ENCODE measurements at regions not wholly inside any gene's neighbourhood (a gene's known extent, or its start where the extent isn't known, plus 50 kb on each side); places are given as distances from the start of the nearest gene placed in this dataset.

GRCh38 chr19:29364224-29364726 lies 151.3 kb upstream of the UQCRFS1 start:
- H3K9me3 ChIP-seq = peaks cover 9% of the 10 kb centered on the region
- H3K27me3 ChIP-seq = peaks cover 8% of the 10 kb centered on the region
- 56% methylated on average over 10 of the region's 10 CpGs for WGBS
- H3K4me1 ChIP-seq = no peaks in the 10 kb centered on the region
- no peak for TF ChIP-seq POLR2A (IDR thresholded peaks at IDR 0.05)
- TF ChIP-seq EP300 (IDR thresholded peaks at IDR 0.05) = no peak
- TF ChIP-seq POLR2AphosphoS5 (IDR thresholded peaks at IDR 0.05) = no peak
- TF ChIP-seq CTCF (IDR thresholded peaks at IDR 0.05) = no peak
- no peaks in the 10 kb centered on the region for H3K36me3 ChIP-seq
- H3K4me3 ChIP-seq = no peak overlapping the region
- no peak for DNase-seq (ENCODE audit: low spot score in 2 of 2)
- H3K27ac ChIP-seq = no peak overlapping the region

- WGBS = 87% methylated on average over 1 of the region's 1 CpG
- H3K4me3 ChIP-seq = no peak overlapping the region
- H3K9me3 ChIP-seq = peaks cover 9% of the 10 kb centered on the region
- H3K36me3 ChIP-seq = no peaks in the 10 kb centered on the region
- TF ChIP-seq CTCF (IDR thresholded peaks at IDR 0.05) (no peak), POLR2AphosphoS5 (IDR thresholded peaks at IDR 0.05) (no peak), EP300 (IDR thresholded peaks at IDR 0.05) (no peak), POLR2A (IDR thresholded peaks at IDR 0.05) (no peak)
- H3K27me3 ChIP-seq = peaks cover 8% of the 10 kb centered on the region
- DNase-seq (ENCODE audit: low spot score in 2 of 2) = no peak
- H3K4me1 ChIP-seq = no peaks in the 10 kb centered on the region
- no peak overlapping the region for H3K27ac ChIP-seq
Measured at GRCh38 chr19:29364999-29365398, 152.0 kb upstream of the UQCRFS1 start.

GRCh38 chr19:29365836-29366417 lies 153.0 kb upstream of the UQCRFS1 start:
- H3K9me3 ChIP-seq = peaks cover 9% of the 10 kb centered on the region
- no peaks in the 10 kb centered on the region for H3K4me1 ChIP-seq
- H3K27ac ChIP-seq = no peak overlapping the region
- H3K27me3 ChIP-seq = peaks cover 8% of the 10 kb centered on the region
- DNase-seq (ENCODE audit: low spot score in 2 of 2) = no peak
- H3K4me3 ChIP-seq = no peak overlapping the region
- H3K36me3 ChIP-seq = no peaks in the 10 kb centered on the region
- TF ChIP-seq CTCF (IDR thresholded peaks at IDR 0.05) (no peak), POLR2A (IDR thresholded peaks at IDR 0.05) (no peak), POLR2AphosphoS5 (IDR thresholded peaks at IDR 0.05) (no peak), EP300 (IDR thresholded peaks at IDR 0.05) (no peak)

GRCh38 chr19:29366757-29367156 lies 153.8 kb upstream of the UQCRFS1 start:
- Histone ChIP-seq H3K4me1 (no peaks in the 10 kb centered on the region), H3K27me3 (peaks cover 8% of the 10 kb centered on the region), H3K27ac (no peak overlapping the region), H3K4me3 (no peak overlapping the region), H3K36me3 (no peaks in the 10 kb centered on the region), H3K9me3 (peaks cover 4% of the 10 kb centered on the region)
- 88% methylated on average over 10 of the region's 10 CpGs for WGBS
- DNase-seq (ENCODE audit: low spot score in 2 of 2) = no peak
- TF ChIP-seq CTCF (IDR thresholded peaks at IDR 0.05) (no peak), EP300 (IDR thresholded peaks at IDR 0.05) (no peak)

GRCh38 chr19:29367791-29368222 lies 154.9 kb upstream of the UQCRFS1 start:
- WGBS = 11% methylated on average over 7 of the region's 7 CpGs
- Histone ChIP-seq H3K27ac (no peak overlapping the region), H3K36me3 (no peaks in the 10 kb centered on the region), H3K9me3 (no peaks in the 10 kb centered on the region), H3K27me3 (peaks cover 8% of the 10 kb centered on the region), H3K4me3 (no peak overlapping the region), H3K4me1 (no peaks in the 10 kb centered on the region)
- no peak for DNase-seq (ENCODE audit: low spot score in 2 of 2)
- TF ChIP-seq CTCF (IDR thresholded peaks at IDR 0.05) (no peak), POLR2A (IDR thresholded peaks at IDR 0.05) (no peak)
